Activated T-helper 2 cell treated with anti-CD3 and anti-CD28 coated beads, Interferon-gamma antibody, Interleukin-2, Interleukin-4, amounts not matched to agents 10 μg/mL and 5 μg/mL and 100 μg/mL, durations not matched to agents 14 hours and 24 hours and 36 hours (primary cell): ENCODE measurements at regions not wholly inside any gene's neighbourhood (a gene's known extent, or its start where the extent isn't known, plus 50 kb on each side); places are given as distances from the start of the nearest gene placed in this dataset.

Experiments used
- DNase-seq: peaks from one replicate; pipeline ENCODE4 v3.0.0; 2021; ENCODE audit warnings: low spot score
- H3K27ac Mint-ChIP-seq: one replicate; pipeline ENCODE4 v1.8.0; 2021; ENCODE audit warnings: mixed read lengths
- H3K27me3 Mint-ChIP-seq: one replicate; pipeline ENCODE4 v1.8.0; 2021; ENCODE audit warnings: low read depth, mixed read lengths
- H3K36me3 Mint-ChIP-seq: one replicate; pipeline ENCODE4 v1.8.0; 2021; ENCODE audit warnings: low read depth, mixed read lengths
- H3K4me1 Mint-ChIP-seq: one replicate; pipeline ENCODE4 v1.8.0; 2021; ENCODE audit warnings: low read depth, mixed read lengths
- H3K4me3 Mint-ChIP-seq: one replicate; pipeline ENCODE4 v1.8.0; 2021; ENCODE audit warnings: low read depth, mild to moderate bottlenecking, moderate library complexity, mixed read lengths
- H3K9me3 Mint-ChIP-seq: one replicate; pipeline ENCODE4 v1.8.0; 2021; ENCODE audit warnings: mixed read lengths
- intact Hi-C: fragments of 100-400 bp; cut with micrococcal nuclease; formaldehyde crosslinking; loops from one replicate; pipeline ENCODE4 v1.15.1; 2023

DNA sequence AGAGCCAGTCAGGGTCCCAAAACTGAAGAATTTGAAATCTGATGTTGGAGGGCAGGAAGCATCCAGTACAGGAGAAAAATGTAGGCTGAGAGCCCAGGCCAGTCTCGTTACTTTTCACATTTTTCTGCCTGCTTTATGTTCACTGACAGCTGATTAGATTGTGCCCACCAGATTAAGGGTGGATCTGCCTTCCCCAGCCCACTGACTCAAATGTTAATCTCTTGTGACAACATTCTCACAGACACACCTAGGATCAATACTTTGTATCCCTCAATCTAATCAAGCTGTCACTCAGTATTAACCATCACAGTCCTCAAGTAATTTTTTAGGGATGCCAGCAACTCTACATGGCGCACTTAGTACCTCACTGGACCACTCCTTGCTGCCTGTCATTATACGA is 1345.3 kb downstream of the FAM181B start:
- no peaks in the 10 kb centered on the region for H3K36me3 Mint-ChIP-seq
- intact Hi-C loops = no loop called here
- H3K27me3 Mint-ChIP-seq = no peaks in the 10 kb centered on the region
- no peaks in the 10 kb centered on the region for H3K4me1 Mint-ChIP-seq
- no peak for DNase-seq
- peaks cover 3% of the 10 kb centered on the region for H3K9me3 Mint-ChIP-seq
- no peak overlapping the region for H3K4me3 Mint-ChIP-seq
- no peak overlapping the region for H3K27ac Mint-ChIP-seq

DNA sequence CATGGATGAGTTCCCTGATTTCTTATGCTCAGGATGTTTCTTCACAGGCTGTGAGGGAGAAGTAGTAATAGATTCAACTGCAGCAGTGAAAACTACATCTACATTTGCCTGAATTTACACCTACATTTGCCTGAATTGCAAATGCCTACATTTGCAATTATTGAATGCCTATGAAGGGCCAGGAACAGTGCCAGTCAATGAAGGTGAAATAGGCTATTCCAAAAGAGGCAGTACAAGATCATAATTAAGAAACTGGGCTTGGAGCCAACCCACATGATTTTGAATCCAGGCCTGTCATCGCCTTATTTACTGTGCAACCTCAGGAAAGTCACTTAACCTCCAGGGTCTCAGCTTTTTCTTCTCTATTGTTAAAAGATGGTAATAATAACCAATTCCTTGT is 1353.3 kb downstream of the FAM181B start:
- H3K27me3 Mint-ChIP-seq = no peaks in the 10 kb centered on the region
- DNase-seq = no peak
- H3K9me3 Mint-ChIP-seq = peaks cover 4% of the 10 kb centered on the region
- H3K36me3 Mint-ChIP-seq = no peaks in the 10 kb centered on the region
- no peaks in the 10 kb centered on the region for H3K4me1 Mint-ChIP-seq
- H3K4me3 Mint-ChIP-seq = no peak overlapping the region
- no peak overlapping the region for H3K27ac Mint-ChIP-seq
- intact Hi-C loops = no loop called here

DNA sequence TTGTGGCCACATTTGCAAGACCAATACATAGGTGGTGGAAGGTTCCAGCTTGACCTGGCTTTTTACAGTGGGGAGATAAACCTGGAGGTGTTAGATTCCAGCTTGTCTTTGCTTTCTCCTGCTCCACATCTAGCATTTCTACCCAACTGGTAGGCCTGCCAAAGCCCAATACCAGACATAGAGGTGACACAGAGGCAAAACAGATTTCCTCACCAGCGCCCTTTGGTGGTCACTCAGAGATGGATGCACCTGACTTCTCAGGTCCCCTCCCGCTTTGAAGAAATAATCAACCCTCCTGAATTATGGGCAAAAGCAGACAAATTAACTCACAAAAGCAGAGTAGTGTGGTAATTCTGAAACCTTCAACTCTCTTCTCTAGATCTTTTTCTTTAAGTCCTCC is 1356.2 kb downstream of the FAM181B start:
- Mint-ChIP-seq H3K27me3 (no peaks in the 10 kb centered on the region), H3K4me3 (no peak overlapping the region), H3K4me1 (no peaks in the 10 kb centered on the region), H3K27ac (no peak overlapping the region), H3K36me3 (no peaks in the 10 kb centered on the region), H3K9me3 (peaks cover 24% of the 10 kb centered on the region)
- intact Hi-C loops = no loop called here
- no peak for DNase-seq

DNA sequence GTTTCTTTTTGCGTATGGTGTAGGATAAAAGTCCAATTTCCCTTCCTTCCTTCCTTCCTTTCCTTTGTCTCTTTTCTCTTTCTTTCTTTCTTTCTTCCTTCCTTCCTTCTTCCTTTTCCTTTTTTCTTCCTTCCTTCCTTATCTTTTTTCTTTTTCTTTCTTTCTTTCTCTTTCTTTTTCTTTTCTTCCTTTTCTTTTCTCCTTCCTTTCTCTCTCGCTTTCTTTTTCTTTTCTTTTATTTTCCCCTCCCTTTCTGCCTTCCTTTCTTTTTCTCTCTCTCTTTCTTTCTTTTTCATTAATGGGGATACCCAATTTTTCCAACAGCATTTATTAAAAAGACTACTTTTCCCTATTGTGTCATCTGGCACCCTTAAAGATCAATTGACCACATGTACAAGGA is 1359.7 kb downstream of the FAM181B start:
- DNase-seq = no peak
- Mint-ChIP-seq H3K36me3 (no peaks in the 10 kb centered on the region), H3K4me1 (no peaks in the 10 kb centered on the region), H3K4me3 (no peak overlapping the region), H3K27ac (no peak overlapping the region), H3K9me3 (peaks cover 24% of the 10 kb centered on the region), H3K27me3 (no peaks in the 10 kb centered on the region)
- intact Hi-C loops = no loop called here

DNA sequence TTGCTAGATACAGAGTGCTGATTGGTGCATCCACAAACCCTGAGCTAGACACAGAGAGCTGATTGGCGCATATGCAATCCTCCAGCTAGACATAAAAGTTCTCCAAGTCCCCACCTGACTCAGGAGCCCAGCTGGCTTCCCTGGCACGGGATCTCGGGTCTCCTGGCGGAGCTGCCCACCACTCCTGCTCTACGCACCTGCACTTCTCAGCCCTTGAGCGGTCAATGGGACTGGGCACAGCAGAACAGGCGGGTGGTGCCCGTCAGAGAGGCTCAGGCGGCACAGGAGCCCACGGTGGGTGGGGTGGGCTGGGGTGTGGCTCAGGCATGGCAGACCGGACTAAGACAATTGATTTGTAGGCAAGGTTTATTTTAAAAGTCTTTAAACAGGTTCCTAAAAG is 1365.5 kb downstream of the FAM181B start:
- H3K4me3 Mint-ChIP-seq = no peak overlapping the region
- no peak for DNase-seq
- no peaks in the 10 kb centered on the region for H3K27me3 Mint-ChIP-seq
- H3K9me3 Mint-ChIP-seq = peaks cover 14% of the 10 kb centered on the region
- H3K27ac Mint-ChIP-seq = no peak overlapping the region
- no peaks in the 10 kb centered on the region for H3K4me1 Mint-ChIP-seq
- intact Hi-C loops = no loop called here
- no peaks in the 10 kb centered on the region for H3K36me3 Mint-ChIP-seq

DNA sequence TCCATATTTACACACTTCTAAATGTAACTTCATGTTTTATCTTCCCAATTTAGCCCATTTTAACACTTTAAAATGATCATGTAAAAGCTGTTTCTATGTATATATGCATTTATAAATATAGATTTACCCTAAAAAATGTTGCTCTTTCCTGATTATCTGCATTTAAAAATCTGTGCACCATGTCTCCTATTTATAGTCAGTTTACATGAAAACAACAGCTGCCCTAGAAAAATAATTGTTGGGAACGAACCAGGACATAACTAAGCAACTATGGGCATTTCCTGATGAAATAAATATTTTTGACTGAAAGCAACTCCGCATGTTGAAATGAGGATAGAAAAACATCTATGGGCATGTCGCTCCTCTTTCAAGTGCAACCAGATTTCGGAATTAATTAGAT is 1368.2 kb downstream of the FAM181B start:
- Mint-ChIP-seq H3K27ac (no peak overlapping the region), H3K27me3 (no peaks in the 10 kb centered on the region), H3K4me1 (no peaks in the 10 kb centered on the region), H3K36me3 (no peaks in the 10 kb centered on the region), H3K4me3 (no peak overlapping the region), H3K9me3 (peaks cover 10% of the 10 kb centered on the region)
- intact Hi-C loops = no loop called here
- DNase-seq = no peak

DNA sequence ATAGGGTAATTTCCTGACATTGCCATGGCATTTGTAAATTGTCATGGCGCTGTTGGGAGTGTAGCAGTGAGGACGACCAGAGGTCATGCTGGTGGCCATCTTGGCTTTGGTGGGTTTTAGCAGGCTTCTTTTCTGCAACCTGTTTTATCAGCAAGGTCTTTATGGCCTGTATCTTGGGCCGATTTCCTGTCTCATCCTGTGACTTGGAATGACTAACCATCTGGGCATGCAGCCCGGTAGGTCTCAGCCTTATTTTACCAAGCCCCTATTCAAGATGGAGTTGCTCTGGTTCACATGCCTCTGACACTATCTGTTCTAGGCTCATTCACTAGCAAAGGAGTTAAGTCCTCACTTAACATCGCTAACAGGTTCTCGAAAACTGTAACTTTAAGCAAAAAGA is 1374.2 kb downstream of the FAM181B start:
- no peaks in the 10 kb centered on the region for H3K4me1 Mint-ChIP-seq
- DNase-seq = no peak
- intact Hi-C loops = no loop called here
- peaks cover 19% of the 10 kb centered on the region for H3K9me3 Mint-ChIP-seq
- no peak overlapping the region for H3K4me3 Mint-ChIP-seq
- no peak overlapping the region for H3K27ac Mint-ChIP-seq
- H3K27me3 Mint-ChIP-seq = no peaks in the 10 kb centered on the region
- no peaks in the 10 kb centered on the region for H3K36me3 Mint-ChIP-seq

DNA sequence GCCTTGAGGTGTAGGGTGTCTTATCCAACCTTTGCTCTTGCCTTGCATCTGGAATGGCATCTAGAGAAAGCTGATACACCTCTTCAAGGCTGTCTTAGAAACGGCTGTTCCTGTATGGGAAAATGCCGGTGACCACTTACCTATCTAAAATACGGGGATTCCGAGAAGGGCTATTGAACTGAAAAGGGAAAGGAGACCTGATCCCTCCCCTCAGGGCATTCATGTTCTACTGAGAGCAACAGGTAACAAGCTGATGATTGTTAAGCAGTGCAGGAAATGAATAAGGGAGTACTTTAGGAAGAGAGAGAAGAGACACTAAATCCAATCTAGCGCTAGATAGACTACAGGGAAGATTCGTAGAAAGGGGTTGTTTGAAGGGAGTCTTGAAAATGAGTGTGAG is 1388.1 kb downstream of the FAM181B start:
- H3K9me3 Mint-ChIP-seq = no peaks in the 10 kb centered on the region
- no peaks in the 10 kb centered on the region for H3K27me3 Mint-ChIP-seq
- no peak for DNase-seq
- H3K36me3 Mint-ChIP-seq = no peaks in the 10 kb centered on the region
- H3K4me3 Mint-ChIP-seq = no peak overlapping the region
- intact Hi-C loops = no loop called here
- no peaks in the 10 kb centered on the region for H3K4me1 Mint-ChIP-seq
- no peak overlapping the region for H3K27ac Mint-ChIP-seq

DNA sequence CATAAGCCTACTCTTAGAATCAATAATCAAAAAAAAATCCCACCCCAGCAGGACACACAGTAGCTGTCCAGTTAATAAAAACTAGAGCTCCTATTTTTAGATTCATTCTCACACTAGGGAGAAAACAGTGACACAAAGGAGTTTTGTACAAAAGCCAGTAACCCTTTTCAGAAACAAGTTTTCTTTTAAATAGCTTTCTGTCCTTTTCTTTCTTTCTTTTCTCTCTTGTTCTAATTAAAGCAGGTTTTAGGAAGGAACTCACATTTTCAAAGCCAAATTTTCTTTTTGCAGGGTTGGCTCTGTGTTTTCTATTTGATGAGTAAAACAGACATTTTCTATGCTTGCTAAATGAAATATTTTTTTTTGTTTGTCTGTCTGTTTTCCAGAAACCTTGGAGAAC is 1390.7 kb downstream of the FAM181B start:
- H3K27me3 Mint-ChIP-seq = no peaks in the 10 kb centered on the region
- intact Hi-C loops = no loop called here
- no peak for DNase-seq
- no peaks in the 10 kb centered on the region for H3K4me1 Mint-ChIP-seq
- no peaks in the 10 kb centered on the region for H3K9me3 Mint-ChIP-seq
- H3K36me3 Mint-ChIP-seq = no peaks in the 10 kb centered on the region
- no peak overlapping the region for H3K4me3 Mint-ChIP-seq
- no peak overlapping the region for H3K27ac Mint-ChIP-seq

DNA sequence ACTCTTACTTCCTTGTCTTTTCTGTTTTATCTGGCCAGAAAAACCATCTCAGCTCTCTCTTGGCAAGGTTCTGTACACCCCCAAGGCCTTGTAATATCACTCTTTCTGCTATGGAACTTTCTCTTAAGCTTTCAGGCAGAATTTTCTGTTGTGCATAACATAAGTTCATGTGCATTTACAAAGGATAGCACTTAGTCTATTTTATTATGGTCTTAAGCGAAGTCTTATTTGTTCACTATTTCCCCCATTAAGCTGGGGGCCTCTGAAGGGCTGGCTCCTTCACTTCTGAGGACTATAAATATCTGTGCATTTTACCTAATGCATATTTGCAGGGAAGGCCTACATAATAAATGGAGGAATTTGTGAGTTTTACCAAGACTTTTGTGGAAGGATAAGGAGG is 1393.4 kb downstream of the FAM181B start:
- Mint-ChIP-seq H3K27me3 (no peaks in the 10 kb centered on the region), H3K27ac (no peak overlapping the region), H3K4me3 (no peak overlapping the region), H3K9me3 (peaks cover 16% of the 10 kb centered on the region), H3K36me3 (no peaks in the 10 kb centered on the region), H3K4me1 (no peaks in the 10 kb centered on the region)
- intact Hi-C loops = no loop called here
- no peak for DNase-seq

DNA sequence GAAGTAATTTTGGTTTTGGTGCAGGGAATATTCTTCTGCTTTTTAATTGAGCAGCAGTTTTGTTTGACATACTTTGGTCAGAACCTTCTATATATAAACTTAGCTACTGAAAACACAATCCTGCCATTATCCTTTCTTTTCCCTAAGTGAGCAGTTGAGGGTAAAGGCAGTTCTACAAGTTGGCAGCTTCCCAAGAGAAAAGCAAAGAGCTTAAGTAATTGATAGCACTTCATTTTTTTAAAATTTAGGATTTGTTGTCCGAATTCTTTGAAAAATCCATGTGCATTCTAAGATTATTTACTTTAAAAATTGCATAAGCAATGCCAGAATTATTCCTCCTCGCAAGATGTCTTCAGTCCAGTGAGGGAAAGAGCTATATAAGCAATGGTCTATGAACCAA is 1394.1 kb downstream of the FAM181B start:
- Mint-ChIP-seq H3K4me3 (no peak overlapping the region), H3K27ac (no peak overlapping the region), H3K4me1 (no peaks in the 10 kb centered on the region), H3K36me3 (no peaks in the 10 kb centered on the region), H3K9me3 (peaks cover 19% of the 10 kb centered on the region), H3K27me3 (no peaks in the 10 kb centered on the region)
- intact Hi-C loops = no loop called here
- DNase-seq = no peak

DNA sequence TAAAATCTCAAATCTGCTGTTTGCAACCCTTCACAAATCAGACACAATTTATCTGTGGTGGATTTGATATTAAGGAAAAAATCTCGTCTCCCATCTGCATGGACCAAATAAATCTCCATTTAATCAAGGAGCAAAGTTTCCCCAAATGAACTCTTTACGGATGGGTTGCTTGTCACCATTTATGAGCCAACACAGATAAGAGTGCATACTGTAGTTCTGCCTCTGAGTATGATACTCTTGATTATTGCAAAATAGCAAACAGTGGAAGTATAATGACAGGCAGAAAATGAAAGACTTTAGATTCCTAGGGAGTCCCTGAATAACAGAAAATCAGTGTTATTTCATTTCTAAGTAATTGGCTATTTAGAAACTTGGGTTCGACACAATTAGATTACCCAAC is 1395.9 kb downstream of the FAM181B start:
- Mint-ChIP-seq H3K27me3 (no peaks in the 10 kb centered on the region), H3K27ac (no peak overlapping the region), H3K4me3 (no peak overlapping the region), H3K9me3 (peaks cover 21% of the 10 kb centered on the region), H3K36me3 (no peaks in the 10 kb centered on the region), H3K4me1 (no peaks in the 10 kb centered on the region)
- intact Hi-C loops = no loop called here
- DNase-seq = no peak

DNA sequence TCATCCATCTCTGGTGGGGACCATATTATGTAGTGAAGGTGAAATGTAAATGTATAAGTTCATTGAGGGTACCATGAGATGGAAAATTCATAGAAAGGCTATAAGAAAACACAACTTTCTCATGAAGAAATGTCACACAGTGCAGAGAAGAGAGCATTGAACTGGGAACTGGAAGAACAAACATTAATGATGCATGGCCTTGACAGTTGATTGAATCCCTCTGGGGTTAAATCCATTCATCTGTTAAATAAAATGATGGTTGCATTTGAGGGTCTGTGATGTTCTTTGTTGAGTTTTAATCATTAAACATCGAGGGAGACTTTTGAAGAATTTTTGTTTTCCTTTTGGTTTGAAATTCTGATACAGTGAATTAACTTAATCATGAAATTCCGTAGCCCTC is 1401.4 kb downstream of the FAM181B start:
- Mint-ChIP-seq H3K36me3 (no peaks in the 10 kb centered on the region), H3K4me1 (no peaks in the 10 kb centered on the region), H3K27me3 (no peaks in the 10 kb centered on the region)

DNA sequence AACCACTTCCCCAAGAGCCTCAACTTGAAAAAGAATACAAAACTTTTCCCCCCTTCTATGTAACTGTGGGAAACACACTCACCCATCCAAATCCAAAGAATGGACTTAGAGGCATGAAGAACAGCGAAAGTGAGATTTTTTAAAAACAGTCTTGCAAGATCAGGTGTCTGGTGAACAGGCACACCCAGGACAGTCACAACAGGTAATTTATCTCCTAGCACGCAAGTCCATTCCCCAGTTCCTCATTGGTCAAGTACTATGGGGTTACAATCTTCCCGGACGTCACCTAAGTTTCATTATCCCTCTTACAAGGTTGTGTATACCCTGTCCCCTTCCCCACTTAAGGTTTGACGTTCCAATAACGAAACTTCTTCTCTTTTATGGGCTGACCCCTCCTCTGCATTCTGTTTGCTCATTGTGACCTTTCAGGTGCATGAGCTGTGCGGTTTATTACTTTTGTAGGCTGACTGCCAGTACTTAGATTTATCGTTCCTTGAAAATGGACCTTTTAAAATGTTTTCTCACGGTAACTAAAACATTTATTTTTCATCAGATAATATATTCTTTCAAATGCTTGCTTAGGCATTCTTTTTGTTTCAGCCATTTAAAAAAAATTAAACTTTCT is 1401.9 kb downstream of the FAM181B start:
- H3K36me3 Mint-ChIP-seq = no peaks in the 10 kb centered on the region
- H3K4me1 Mint-ChIP-seq = no peaks in the 10 kb centered on the region
- DNase-seq = no peak
- H3K4me3 Mint-ChIP-seq = no peak overlapping the region
- H3K27me3 Mint-ChIP-seq = no peaks in the 10 kb centered on the region
- no peak overlapping the region for H3K27ac Mint-ChIP-seq
- peaks cover 23% of the 10 kb centered on the region for H3K9me3 Mint-ChIP-seq
- intact Hi-C loops = no loop called here

More for the DNA sequence above, 1401.4 kb downstream of the FAM181B start:
- H3K4me3 Mint-ChIP-seq = no peak overlapping the region
- H3K9me3 Mint-ChIP-seq = peaks cover 29% of the 10 kb centered on the region
- H3K27ac Mint-ChIP-seq = no peak overlapping the region
- intact Hi-C loops = no loop called here
- no peak for DNase-seq
